ENCODE measurements at regions not wholly inside any gene's neighbourhood (a gene's known extent, or its start where the extent isn't known, plus 50 kb on each side); places are given as distances from the start of the nearest gene placed in this dataset.

GRCh38 chr2:153072813-153073212 lies 354.4 kb downstream of the ARL6IP6 start:
- no peak for TF ChIP-seq EZH2 (IDR thresholded peaks at IDR 0.05)
- TF ChIP-seq, protein P1, sequence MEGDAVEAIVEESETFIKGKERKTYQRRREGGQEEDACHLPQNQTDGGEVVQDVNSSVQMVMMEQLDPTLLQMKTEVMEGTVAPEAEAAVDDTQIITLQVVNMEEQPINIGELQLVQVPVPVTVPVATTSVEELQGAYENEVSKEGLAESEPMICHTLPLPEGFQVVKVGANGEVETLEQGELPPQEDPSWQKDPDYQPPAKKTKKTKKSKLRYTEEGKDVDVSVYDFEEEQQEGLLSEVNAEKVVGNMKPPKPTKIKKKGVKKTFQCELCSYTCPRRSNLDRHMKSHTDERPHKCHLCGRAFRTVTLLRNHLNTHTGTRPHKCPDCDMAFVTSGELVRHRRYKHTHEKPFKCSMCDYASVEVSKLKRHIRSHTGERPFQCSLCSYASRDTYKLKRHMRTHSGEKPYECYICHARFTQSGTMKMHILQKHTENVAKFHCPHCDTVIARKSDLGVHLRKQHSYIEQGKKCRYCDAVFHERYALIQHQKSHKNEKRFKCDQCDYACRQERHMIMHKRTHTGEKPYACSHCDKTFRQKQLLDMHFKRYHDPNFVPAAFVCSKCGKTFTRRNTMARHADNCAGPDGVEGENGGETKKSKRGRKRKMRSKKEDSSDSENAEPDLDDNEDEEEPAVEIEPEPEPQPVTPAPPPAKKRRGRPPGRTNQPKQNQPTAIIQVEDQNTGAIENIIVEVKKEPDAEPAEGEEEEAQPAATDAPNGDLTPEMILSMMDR (IDR thresholded peaks at IDR 0.05) = no peak
- no peak for TF ChIP-seq EZH2phosphoT487 (IDR thresholded peaks at IDR 0.05)
